ENCODE measurements at regions not wholly inside any gene's neighbourhood (a gene's known extent, or its start where the extent isn't known, plus 50 kb on each side); places are given as distances from the start of the nearest gene placed in this dataset.
A peak's percentile ranks its signal among the peaks of the same experiment; 100 is the strongest.

GRCh38 chr1:239586128-239586527 lies 199.8 kb downstream of the CHRM3 start:
- in situ Hi-C loops (cut with MboI; ENCODE audit: low pct_unique_long_range_greater_than_20kb, low sequenced_read_pairs) = no loop called here
- DNase-seq = no peak

- peak; percentile 60 for DNase-seq
Measured at GRCh38 chr1:239587066-239587465, 200.7 kb downstream of the CHRM3 start.

GRCh38 chr1:239587574-239588369 lies 201.4 kb downstream of the CHRM3 start:
- DNase-seq = no peak
- in situ Hi-C loops (cut with MboI; ENCODE audit: low pct_unique_long_range_greater_than_20kb, low sequenced_read_pairs) = no loop called here

More at GRCh38 chr1:239587066-239587465, 200.7 kb downstream of the CHRM3 start:
- in situ Hi-C loops (cut with MboI; ENCODE audit: low pct_unique_long_range_greater_than_20kb, low sequenced_read_pairs) = no loop called here

- DNase-seq = no peak
- in situ Hi-C loops (cut with MboI; ENCODE audit: low pct_unique_long_range_greater_than_20kb, low sequenced_read_pairs) = no loop called here
Measured at GRCh38 chr1:239590556-239590955, 204.2 kb downstream of the CHRM3 start.

- in situ Hi-C loops (cut with MboI; ENCODE audit: low pct_unique_long_range_greater_than_20kb, low sequenced_read_pairs) = no loop called here
- no peak for DNase-seq
Measured at GRCh38 chr1:239593527-239593926, 207.2 kb downstream of the CHRM3 start.

- in situ Hi-C loops (cut with MboI; ENCODE audit: low pct_unique_long_range_greater_than_20kb, low sequenced_read_pairs) = no loop called here
- no peak for DNase-seq
Measured at GRCh38 chr1:239600588-239600987, 214.2 kb downstream of the CHRM3 start.

- in situ Hi-C loops (cut with MboI; ENCODE audit: low pct_unique_long_range_greater_than_20kb, low sequenced_read_pairs) = no loop called here
Measured at GRCh38 chr1:239601108-239601507, 214.7 kb downstream of the CHRM3 start.

GRCh38 chr1:239603530-239603929 lies 217.2 kb downstream of the CHRM3 start:
- in situ Hi-C loops (cut with MboI; ENCODE audit: low pct_unique_long_range_greater_than_20kb, low sequenced_read_pairs) = no loop called here
- DNase-seq = no peak

More at GRCh38 chr1:239601108-239601507, 214.7 kb downstream of the CHRM3 start:
- DNase-seq = no peak

GRCh38 chr1:239606850-239607400 lies 220.6 kb downstream of the CHRM3 start:
- no peak for DNase-seq
- in situ Hi-C loops (cut with MboI; ENCODE audit: low pct_unique_long_range_greater_than_20kb, low sequenced_read_pairs) = no loop called here

- DNase-seq = no peak
Measured at GRCh38 chr1:239608469-239608868, 222.1 kb downstream of the CHRM3 start.

GRCh38 chr1:239612379-239612778 lies 226.0 kb downstream of the CHRM3 start:
- DNase-seq = no peak
- in situ Hi-C loops (cut with MboI; ENCODE audit: low pct_unique_long_range_greater_than_20kb, low sequenced_read_pairs) = no loop called here

More at GRCh38 chr1:239608469-239608868, 222.1 kb downstream of the CHRM3 start:
- in situ Hi-C loops (cut with MboI; ENCODE audit: low pct_unique_long_range_greater_than_20kb, low sequenced_read_pairs) = no loop called here

GRCh38 chr1:239616673-239617072 lies 230.3 kb downstream of the CHRM3 start:
- in situ Hi-C loops (cut with MboI; ENCODE audit: low pct_unique_long_range_greater_than_20kb, low sequenced_read_pairs) = no loop called here
- no peak for DNase-seq

- no peak for DNase-seq
- in situ Hi-C loops (cut with MboI; ENCODE audit: low pct_unique_long_range_greater_than_20kb, low sequenced_read_pairs) = no loop called here
Measured at GRCh38 chr1:239617259-239617658, 230.9 kb downstream of the CHRM3 start.

GRCh38 chr1:239617731-239618130 lies 231.4 kb downstream of the CHRM3 start:
- in situ Hi-C loops (cut with MboI; ENCODE audit: low pct_unique_long_range_greater_than_20kb, low sequenced_read_pairs) = no loop called here
- DNase-seq = peak; percentile 63

GRCh38 chr1:239619190-239619589 lies 232.8 kb downstream of the CHRM3 start:
- in situ Hi-C loops (cut with MboI; ENCODE audit: low pct_unique_long_range_greater_than_20kb, low sequenced_read_pairs) = no loop called here
- no peak for DNase-seq

GRCh38 chr1:239630767-239631166 lies 244.4 kb downstream of the CHRM3 start:
- no peak for DNase-seq
- in situ Hi-C loops (cut with MboI; ENCODE audit: low pct_unique_long_range_greater_than_20kb, low sequenced_read_pairs) = no loop called here

- in situ Hi-C loops (cut with MboI; ENCODE audit: low pct_unique_long_range_greater_than_20kb, low sequenced_read_pairs) = no loop called here
- DNase-seq = no peak
Measured at GRCh38 chr1:239633432-239633831, 247.1 kb downstream of the CHRM3 start.

GRCh38 chr1:239635276-239635675 lies 248.9 kb downstream of the CHRM3 start:
- in situ Hi-C loops (cut with MboI; ENCODE audit: low pct_unique_long_range_greater_than_20kb, low sequenced_read_pairs) = no loop called here
- DNase-seq = no peak

GRCh38 chr1:239636347-239636746 lies 250.0 kb downstream of the CHRM3 start:
- DNase-seq = no peak
- in situ Hi-C loops (cut with MboI; ENCODE audit: low pct_unique_long_range_greater_than_20kb, low sequenced_read_pairs) = no loop called here

- in situ Hi-C loops (cut with MboI; ENCODE audit: low pct_unique_long_range_greater_than_20kb, low sequenced_read_pairs) = no loop called here
- no peak for DNase-seq
Measured at GRCh38 chr1:239644604-239645003, 258.2 kb downstream of the CHRM3 start.

GRCh38 chr1:239647045-239647444 lies 260.7 kb downstream of the CHRM3 start:
- DNase-seq = no peak
- in situ Hi-C loops (cut with MboI; ENCODE audit: low pct_unique_long_range_greater_than_20kb, low sequenced_read_pairs) = no loop called here
